Endodermal cell (in vitro differentiated cells): ENCODE measurements at regions not wholly inside any gene's neighbourhood (a gene's known extent, or its start where the extent isn't known, plus 50 kb on each side); places are given as distances from the start of the nearest gene placed in this dataset.

Experiments
- DNase-seq: peaks from one replicate; pipeline ENCODE4 v3.0.0-alpha.2; 2017
- H3K27ac ChIP-seq: 2 replicates; pipeline ENCODE4 v1.5.1; 2013; ENCODE audit warnings: mild to moderate bottlenecking, low read depth, low read length, moderate library complexity
- H3K27me3 ChIP-seq: 2 replicates; pipeline ENCODE4 v1.6.1; 2013; ENCODE audit warnings: mild to moderate bottlenecking, low read length, moderate library complexity; ENCODE audit not compliant: insufficient read depth, control insufficient read depth, poor library complexity, severe bottlenecking
- H3K36me3 ChIP-seq: 2 replicates; pipeline ENCODE4 v1.7.0; 2013; ENCODE audit warnings: mild to moderate bottlenecking, low read length, moderate library complexity; ENCODE audit not compliant: control insufficient read depth, insufficient read depth
- H3K4me1 ChIP-seq: one replicate; pipeline ENCODE4 v1.7.0; 2013; ENCODE audit warnings: low read length; ENCODE audit not compliant: control insufficient read depth, insufficient read depth
- H3K4me3 ChIP-seq: 2 replicates; pipeline ENCODE4 v1.5.1; 2013; ENCODE audit warnings: mild to moderate bottlenecking, low read length, moderate library complexity
- H3K9ac ChIP-seq: 2 replicates; pipeline ENCODE4 v1.6.1; 2013; ENCODE audit warnings: mild to moderate bottlenecking, low read length, moderate library complexity; ENCODE audit not compliant: poor library complexity, severe bottlenecking; ENCODE audit errors: extremely low read depth
- H3K9me3 ChIP-seq: 2 replicates; pipeline ENCODE4 v1.6.1; 2013; ENCODE audit warnings: mild to moderate bottlenecking, low read length, moderate library complexity; ENCODE audit not compliant: control insufficient read depth
- H3K27ac Mint-ChIP-seq: 2 replicates; pipeline ENCODE4 v1.8.0; 2020; ENCODE audit warnings: mixed read lengths
- H3K27me3 Mint-ChIP-seq: 2 replicates; pipeline ENCODE4 v1.8.0; 2021; ENCODE audit warnings: mild to moderate bottlenecking, mixed read lengths; ENCODE audit not compliant: insufficient read depth
- H3K36me3 Mint-ChIP-seq: 2 replicates; pipeline ENCODE4 v1.8.0; 2020; ENCODE audit warnings: low read depth, mixed read lengths
- H3K4me1 Mint-ChIP-seq: 2 replicates; pipeline ENCODE4 v1.8.0; 2020; ENCODE audit warnings: mixed read lengths
- H3K4me3 Mint-ChIP-seq: 2 replicates; pipeline ENCODE4 v1.8.0; 2020; ENCODE audit warnings: mild to moderate bottlenecking, moderate library complexity, mixed read lengths
- H3K9me3 Mint-ChIP-seq: 2 replicates; pipeline ENCODE4 v1.8.0; 2020; ENCODE audit warnings: mild to moderate bottlenecking, mixed read lengths
- WGBS, 2 experiments: methylation state at CpG; one replicate each; pipeline versions ENCODE4 v1.1.5 to v1.1.7; 2013; ENCODE audit warnings: missing lambda C conversion rate in 2 of 2, mixed read lengths in 1 of 2; ENCODE audit not compliant: insufficient coverage in 1 of 2, insufficient read length in 1 of 2; 5-methylcytosine and 5-hydroxymethylcytosine counted together
- TF ChIP-seq, protein P1 (sequence below): fragments of 200-600 bp; sonication (generic); conservative IDR thresholded peaks from 2 replicates; pipeline ENCODE4 v1.5.0; 2021; ENCODE audit warnings: antibody characterized with exemption, mild to moderate bottlenecking

DNA sequence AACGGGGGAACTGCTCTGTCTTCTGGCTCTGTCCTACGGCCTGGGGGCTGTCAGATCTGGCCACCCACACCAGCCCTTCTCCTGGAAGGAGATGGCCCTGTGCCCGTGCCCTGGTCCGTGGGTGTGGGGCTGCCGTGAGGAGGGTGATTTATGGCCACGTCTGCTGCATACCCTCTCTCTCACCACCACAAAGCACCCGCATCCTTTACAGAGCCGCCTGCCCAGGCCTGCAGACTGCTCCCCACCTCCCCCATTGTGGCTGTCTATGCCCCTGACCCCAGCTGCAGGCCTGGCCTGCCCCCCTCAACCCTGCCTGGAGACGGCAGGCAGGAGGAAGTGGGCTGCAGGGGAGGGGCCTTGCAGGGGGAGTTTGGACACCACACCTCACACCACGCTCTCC lies 72.7 kb upstream of the GATA5 start:
- peaks cover 17% of the 10 kb centered on the region for H3K27me3 Mint-ChIP-seq
- H3K4me3 Mint-ChIP-seq, result no peak overlapping the region
- H3K27ac Mint-ChIP-seq, result no peak overlapping the region
- H3K9ac ChIP-seq, result no peak overlapping the region
- H3K4me1 ChIP-seq, result no peaks in the 10 kb centered on the region
- no peaks in the 10 kb centered on the region for H3K36me3 ChIP-seq
- TF ChIP-seq, protein P1, sequence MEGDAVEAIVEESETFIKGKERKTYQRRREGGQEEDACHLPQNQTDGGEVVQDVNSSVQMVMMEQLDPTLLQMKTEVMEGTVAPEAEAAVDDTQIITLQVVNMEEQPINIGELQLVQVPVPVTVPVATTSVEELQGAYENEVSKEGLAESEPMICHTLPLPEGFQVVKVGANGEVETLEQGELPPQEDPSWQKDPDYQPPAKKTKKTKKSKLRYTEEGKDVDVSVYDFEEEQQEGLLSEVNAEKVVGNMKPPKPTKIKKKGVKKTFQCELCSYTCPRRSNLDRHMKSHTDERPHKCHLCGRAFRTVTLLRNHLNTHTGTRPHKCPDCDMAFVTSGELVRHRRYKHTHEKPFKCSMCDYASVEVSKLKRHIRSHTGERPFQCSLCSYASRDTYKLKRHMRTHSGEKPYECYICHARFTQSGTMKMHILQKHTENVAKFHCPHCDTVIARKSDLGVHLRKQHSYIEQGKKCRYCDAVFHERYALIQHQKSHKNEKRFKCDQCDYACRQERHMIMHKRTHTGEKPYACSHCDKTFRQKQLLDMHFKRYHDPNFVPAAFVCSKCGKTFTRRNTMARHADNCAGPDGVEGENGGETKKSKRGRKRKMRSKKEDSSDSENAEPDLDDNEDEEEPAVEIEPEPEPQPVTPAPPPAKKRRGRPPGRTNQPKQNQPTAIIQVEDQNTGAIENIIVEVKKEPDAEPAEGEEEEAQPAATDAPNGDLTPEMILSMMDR, result no peak
- H3K4me3 ChIP-seq, result no peak overlapping the region
- H3K4me1 Mint-ChIP-seq, result peaks cover 9% of the 10 kb centered on the region
- H3K27ac ChIP-seq, result no peak overlapping the region
- peaks cover 6% of the 10 kb centered on the region for H3K9me3 Mint-ChIP-seq
- WGBS, 2 experiments, result 90 to 100% methylated on average over 1 to 10 of the region's 10 CpGs
- DNase-seq, result no peak
- H3K9me3 ChIP-seq, result no peaks in the 10 kb centered on the region
- H3K36me3 Mint-ChIP-seq, result no peaks in the 10 kb centered on the region
- H3K27me3 ChIP-seq, result peaks cover 39% of the 10 kb centered on the region

DNA sequence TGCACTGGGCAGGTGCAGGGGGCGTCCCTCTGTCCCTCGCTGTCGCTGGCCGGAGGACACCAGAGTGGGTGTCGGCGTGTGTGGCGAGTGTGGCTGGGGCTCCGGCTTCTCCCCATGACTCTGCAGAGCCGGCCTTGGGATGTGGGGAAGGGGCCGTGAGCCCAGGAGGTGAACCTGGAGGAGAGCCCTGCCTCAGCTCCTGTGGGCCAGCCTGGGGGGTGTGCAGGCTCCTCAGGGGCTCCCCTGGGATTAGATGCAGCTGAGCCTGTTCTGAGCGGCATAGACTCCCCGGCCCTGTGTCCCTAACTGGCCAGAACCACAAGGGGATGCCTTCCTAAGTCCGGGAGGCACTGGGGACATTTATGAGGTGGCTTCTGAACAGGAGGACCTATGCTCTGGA lies 73.2 kb upstream of the GATA5 start:
- TF ChIP-seq, protein P1, result no peak
- Histone ChIP-seq H3K27me3 (peaks cover 42% of the 10 kb centered on the region), H3K27ac (no peak overlapping the region), H3K9me3 (no peaks in the 10 kb centered on the region), H3K4me3 (no peak overlapping the region), H3K4me1 (no peaks in the 10 kb centered on the region), H3K9ac (no peak overlapping the region), H3K36me3 (no peaks in the 10 kb centered on the region)
- Mint-ChIP-seq H3K27me3 (peaks cover 20% of the 10 kb centered on the region), H3K9me3 (peaks cover 5% of the 10 kb centered on the region), H3K4me3 (no peak overlapping the region), H3K27ac (no peak overlapping the region), H3K36me3 (no peaks in the 10 kb centered on the region), H3K4me1 (peaks cover 9% of the 10 kb centered on the region)
- 90 to 92% methylated on average over 13 of the region's 13 CpGs for WGBS, 2 experiments
- DNase-seq, result no peak

DNA sequence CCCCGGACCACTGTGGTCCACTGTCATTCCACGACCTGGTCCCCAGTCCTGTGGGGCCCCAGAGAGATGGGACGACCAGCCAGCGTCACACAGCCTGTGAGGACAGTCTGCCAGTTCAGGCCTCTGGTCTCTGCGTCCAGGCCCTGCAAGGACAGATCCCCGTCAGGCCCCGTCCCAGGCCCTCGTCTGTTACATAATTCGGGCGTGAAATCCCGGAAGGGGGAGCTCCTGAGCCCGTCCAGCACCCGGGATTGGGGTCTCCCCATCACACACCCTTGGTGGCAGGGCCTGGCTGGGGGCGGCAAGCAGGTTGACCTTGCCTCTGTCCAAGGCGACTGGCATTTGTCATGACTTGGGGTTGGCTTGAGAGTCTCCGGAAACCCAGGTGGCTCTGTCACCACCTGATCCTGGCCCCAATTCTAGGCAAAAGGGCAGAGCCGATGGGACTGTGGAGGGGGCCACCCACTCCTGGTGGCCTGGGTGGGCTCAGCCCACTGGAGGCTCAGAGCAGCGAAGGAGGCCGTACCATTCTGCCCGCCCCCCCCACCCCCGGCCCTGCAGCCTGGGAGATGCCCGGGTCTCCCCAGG lies 73.8 kb upstream of the GATA5 start:
- no peak overlapping the region for H3K27ac Mint-ChIP-seq
- no peak overlapping the region for H3K4me3 Mint-ChIP-seq
- H3K9me3 ChIP-seq, result no peaks in the 10 kb centered on the region
- no peak for DNase-seq
- H3K27me3 ChIP-seq, result peaks cover 42% of the 10 kb centered on the region
- peaks cover 2% of the 10 kb centered on the region for H3K9me3 Mint-ChIP-seq
- no peaks in the 10 kb centered on the region for H3K36me3 ChIP-seq
- peaks cover 9% of the 10 kb centered on the region for H3K4me1 Mint-ChIP-seq
- H3K27ac ChIP-seq, result no peak overlapping the region
- H3K4me1 ChIP-seq, result no peaks in the 10 kb centered on the region
- TF ChIP-seq, protein P1, result no peak
- no peaks in the 10 kb centered on the region for H3K36me3 Mint-ChIP-seq
- WGBS, 2 experiments, result 73 to 83% methylated on average over 10 to 22 of the region's 22 CpGs
- no peak overlapping the region for H3K9ac ChIP-seq
- peaks cover 20% of the 10 kb centered on the region for H3K27me3 Mint-ChIP-seq
- H3K4me3 ChIP-seq, result no peak overlapping the region
